Esophagus muscularis mucosa (tissue), 4 donors: ENCODE measurements at regions not wholly inside any gene's neighbourhood (a gene's known extent, or its start where the extent isn't known, plus 50 kb on each side); places are given as distances from the start of the nearest gene placed in this dataset.
"Not testable (repeated sequence)": the region's sequence is repeated elsewhere in the genome, so short reads cannot be mapped to it uniquely, and the experiment has no call there.

Experiments used
- DNase-seq: peaks from one replicate; pipeline ENCODE4 v3.0.0-alpha.2; 2017; ENCODE audit errors: extremely low spot score
- H3K27ac ChIP-seq, 4 donors: fragments of 200-600 bp; sonication (generic); replicated peaks in 1 of 4; 1 replicate in 3 of 4; 2 replicates in 1 of 4; pipeline ENCODE4 v1.5.1; 2016 to 2019; ENCODE audit warnings: mild to moderate bottlenecking in 1 of 4
- H3K27me3 ChIP-seq, 4 donors: fragments of 200-600 bp; sonication (generic); one replicate each; pipeline versions ENCODE4 v1.5.1 to v1.6.0; 2016 to 2019
- H3K36me3 ChIP-seq, 4 donors: fragments of 200-600 bp; sonication (generic); one replicate each; pipeline ENCODE4 v1.5.1; 2016 to 2019
- H3K4me1 ChIP-seq, 4 donors: fragments of 200-600 bp; sonication (generic); one replicate each; pipeline ENCODE4 v1.5.1; 2016 to 2019
- H3K4me3 ChIP-seq, 4 donors: fragments of 200-600 bp; sonication (generic); 1 replicate in 2 of 4; 2 replicates in 2 of 4; pipeline ENCODE4 v1.5.1; 2016 to 2019; ENCODE audit warnings: mild to moderate bottlenecking in 4 of 4, moderate library complexity in 1 of 4
- H3K9me3 ChIP-seq, 4 donors: fragments of 200-600 bp; sonication (generic); 1 replicate in 3 of 4; 2 replicates in 1 of 4; pipeline ENCODE4 v1.5.1; 2016 to 2019
- CTCF ChIP-seq, 3 experiments: fragments of 200-600 bp in 2 of 3; fragments of 450-650 bp in 1 of 3; sonication (generic) in 2 of 3; IDR thresholded peaks; one replicate each; pipeline ENCODE4 v1.5.1; 2017 to 2019; ENCODE audit warnings: antibody characterized with exemption in 3 of 3, mild to moderate bottlenecking in 2 of 3, moderate library complexity in 1 of 3
- EP300 ChIP-seq: sonication (generic); formaldehyde crosslinking; IDR thresholded peaks from one replicate; pipeline ENCODE4 v1.6.1; 2017; ENCODE audit warnings: antibody characterized with exemption
- WGBS: methylation state at CpG from one replicate; pipeline ENCODE4 v1.1.5; 2018; 5-methylcytosine and 5-hydroxymethylcytosine counted together
- intact Hi-C: fragments of 100-400 bp; cut with DNase I; formaldehyde crosslinking; loops from one replicate; pipeline ENCODE4 v1.15.1; 2023
- small RNA-seq, 3 donors: library from RNA; depleted of rRNA; stranded (forward); fragments of <200 nt; gene quantifications; one replicate each; pipeline ENCODE3, GENCODE V24; 2016

GRCh38 chr15:53811530-53811929 lies 52.1 kb upstream of the WDR72 start:
- 14% methylated on average over 2 of the region's 2 CpGs for WGBS
- H3K4me3 ChIP-seq = no peak overlapping the region
- H3K36me3 ChIP-seq = no peaks in the 10 kb centered on the region
- peaks cover 0 to 6% (median 5%) of the 10 kb centered on the region in 4 donors for H3K4me1 ChIP-seq
- DNase-seq = no peak
- TF ChIP-seq EP300 (no peak), CTCF (IDR thresholded peaks at IDR 0.05) (peak in 2 of 3 experiments; percentile 10 to 28)
- H3K9me3 ChIP-seq = no peaks in the 10 kb centered on the region
- no peak overlapping the region for H3K27ac ChIP-seq
- no peaks in the 10 kb centered on the region for H3K27me3 ChIP-seq
- intact Hi-C loops = no loop called here

GRCh38 chr15:53810306-53810705 lies 50.8 kb upstream of the WDR72 start:
- H3K36me3 ChIP-seq, intact Hi-C loops: not testable (repeated sequence)
- WGBS = 79% methylated on average over 7 of the region's 7 CpGs

More at GRCh38 chr15:53810306-53810705, 50.8 kb upstream of the WDR72 start:
- H3K9me3 ChIP-seq, H3K4me3 ChIP-seq, H3K27me3 ChIP-seq, H3K27ac ChIP-seq, H3K4me1 ChIP-seq, DNase-seq: not testable (repeated sequence)

Small RNA genes lying in the stretch of these regions (small RNA-seq; reads per million reads assigned to genes)
- 0 reads per million in 3 donors for gene AC084759.1
